Body of pancreas (tissue), 4 donors: ENCODE measurements at regions not wholly inside any gene's neighbourhood (a gene's known extent, or its start where the extent isn't known, plus 50 kb on each side); places are given as distances from the start of the nearest gene placed in this dataset.

Source experiments
- CTCF ChIP-seq, 7 experiments: fragments of 450-650 bp in 4 of 7; fragments of 200-600 bp in 3 of 7; sonication (generic) in 3 of 7; IDR thresholded peaks; one replicate each; pipeline ENCODE4 v1.5.1; 2016 to 2019; ENCODE audit warnings: antibody characterized with exemption in 7 of 7
- POLR2A ChIP-seq, 3 donors: fragments of 450-650 bp; IDR thresholded peaks; one replicate each; pipeline ENCODE4 v1.6.1; 2016; ENCODE audit warnings: antibody characterized with exemption in 3 of 3, mild to moderate bottlenecking in 2 of 3

GRCh38 chr18:78273876-78274275 lies 705.7 kb upstream of the SALL3 start:
- no peak for TF ChIP-seq CTCF (IDR thresholded peaks at IDR 0.05)
- TF ChIP-seq POLR2A (IDR thresholded peaks at IDR 0.05), result no peak
